Osteocyte (in vitro differentiated cells): ENCODE measurements at regions not wholly inside any gene's neighbourhood (a gene's known extent, or its start where the extent isn't known, plus 50 kb on each side); places are given as distances from the start of the nearest gene placed in this dataset.

Experiments
- DNase-seq: peaks from one replicate; pipeline ENCODE4 v3.0.0; 2021; ENCODE audit warnings: mixed read lengths; ENCODE audit not compliant: unreplicated experiment; ENCODE audit errors: extremely low spot score
- H3K27ac Mint-ChIP-seq: one replicate; pipeline ENCODE4 v1.8.0; 2021; ENCODE audit warnings: mild to moderate bottlenecking, mixed read lengths; ENCODE audit not compliant: unreplicated experiment
- H3K27me3 Mint-ChIP-seq: one replicate; pipeline ENCODE4 v1.8.0; 2021; ENCODE audit warnings: mixed read lengths; ENCODE audit not compliant: unreplicated experiment
- H3K36me3 Mint-ChIP-seq: one replicate; pipeline ENCODE4 v1.8.0; 2021; ENCODE audit warnings: mixed read lengths; ENCODE audit not compliant: unreplicated experiment
- H3K4me1 Mint-ChIP-seq: one replicate; pipeline ENCODE4 v1.8.0; 2021; ENCODE audit warnings: mixed read lengths; ENCODE audit not compliant: unreplicated experiment
- H3K4me3 Mint-ChIP-seq: one replicate; pipeline ENCODE4 v1.8.0; 2021; ENCODE audit warnings: mild to moderate bottlenecking, moderate library complexity, mixed read lengths; ENCODE audit not compliant: unreplicated experiment
- H3K9me3 Mint-ChIP-seq: one replicate; pipeline ENCODE4 v1.8.0; 2021; ENCODE audit warnings: mixed read lengths; ENCODE audit not compliant: unreplicated experiment
- TF ChIP-seq, protein P1 (sequence below): fragments of 200-600 bp; sonication (generic); IDR thresholded peaks from 2 replicates; pipeline ENCODE4 v1.5.0; 2021; ENCODE audit warnings: antibody characterized with exemption, mild to moderate bottlenecking, moderate library complexity

DNA sequence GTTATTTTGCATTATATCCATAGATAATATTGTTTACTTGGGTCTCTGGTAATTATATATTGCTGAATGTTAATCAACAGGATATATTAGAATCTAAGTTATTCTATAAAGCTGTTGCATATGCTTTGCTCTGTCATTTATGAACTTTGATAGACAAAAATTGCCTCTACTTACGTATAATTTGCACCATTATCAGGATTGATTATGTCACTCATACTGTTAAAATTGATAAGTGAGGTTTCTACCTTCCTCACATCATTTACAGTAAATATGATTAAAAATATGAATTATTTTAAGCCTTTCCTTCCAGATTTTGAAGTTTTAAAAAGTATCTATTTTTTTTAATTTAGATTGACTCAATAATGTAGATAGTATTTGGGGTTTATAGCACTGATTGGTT is 1540.4 kb upstream of the PRMT6 start:
- H3K4me1 Mint-ChIP-seq: no peaks in the 10 kb centered on the region
- H3K27ac Mint-ChIP-seq: no peak overlapping the region
- DNase-seq: no peak
- no peaks in the 10 kb centered on the region for H3K9me3 Mint-ChIP-seq
- TF ChIP-seq, protein P1, sequence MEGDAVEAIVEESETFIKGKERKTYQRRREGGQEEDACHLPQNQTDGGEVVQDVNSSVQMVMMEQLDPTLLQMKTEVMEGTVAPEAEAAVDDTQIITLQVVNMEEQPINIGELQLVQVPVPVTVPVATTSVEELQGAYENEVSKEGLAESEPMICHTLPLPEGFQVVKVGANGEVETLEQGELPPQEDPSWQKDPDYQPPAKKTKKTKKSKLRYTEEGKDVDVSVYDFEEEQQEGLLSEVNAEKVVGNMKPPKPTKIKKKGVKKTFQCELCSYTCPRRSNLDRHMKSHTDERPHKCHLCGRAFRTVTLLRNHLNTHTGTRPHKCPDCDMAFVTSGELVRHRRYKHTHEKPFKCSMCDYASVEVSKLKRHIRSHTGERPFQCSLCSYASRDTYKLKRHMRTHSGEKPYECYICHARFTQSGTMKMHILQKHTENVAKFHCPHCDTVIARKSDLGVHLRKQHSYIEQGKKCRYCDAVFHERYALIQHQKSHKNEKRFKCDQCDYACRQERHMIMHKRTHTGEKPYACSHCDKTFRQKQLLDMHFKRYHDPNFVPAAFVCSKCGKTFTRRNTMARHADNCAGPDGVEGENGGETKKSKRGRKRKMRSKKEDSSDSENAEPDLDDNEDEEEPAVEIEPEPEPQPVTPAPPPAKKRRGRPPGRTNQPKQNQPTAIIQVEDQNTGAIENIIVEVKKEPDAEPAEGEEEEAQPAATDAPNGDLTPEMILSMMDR: no peak
- H3K36me3 Mint-ChIP-seq: no peaks in the 10 kb centered on the region
- H3K27me3 Mint-ChIP-seq: peaks cover 7% of the 10 kb centered on the region
- H3K4me3 Mint-ChIP-seq: no peak overlapping the region

DNA sequence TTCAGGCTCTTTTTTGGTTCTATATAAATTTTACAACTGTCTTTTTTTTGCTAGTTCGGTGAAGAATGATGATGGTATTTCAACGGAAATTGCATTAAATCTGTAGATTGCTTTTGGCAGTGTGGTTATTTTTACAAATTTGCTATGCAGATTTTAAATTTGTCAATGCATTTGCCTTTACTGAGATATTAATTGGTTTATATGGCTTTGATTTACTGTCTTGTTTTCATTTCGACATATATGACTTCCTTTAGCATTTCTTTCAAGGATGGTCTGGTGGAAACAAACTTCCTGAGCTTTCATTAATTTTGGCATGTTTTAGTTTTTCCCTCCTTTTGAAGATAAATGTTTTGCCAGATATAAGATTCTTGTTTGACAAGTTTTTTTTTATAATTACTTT is 1522.5 kb upstream of the PRMT6 start:
- Mint-ChIP-seq H3K4me3 (no peak overlapping the region), H3K36me3 (no peaks in the 10 kb centered on the region), H3K27ac (no peak overlapping the region), H3K27me3 (no peaks in the 10 kb centered on the region), H3K4me1 (no peaks in the 10 kb centered on the region), H3K9me3 (peaks cover 10% of the 10 kb centered on the region)
- DNase-seq: no peak
- TF ChIP-seq, protein P1: no peak

DNA sequence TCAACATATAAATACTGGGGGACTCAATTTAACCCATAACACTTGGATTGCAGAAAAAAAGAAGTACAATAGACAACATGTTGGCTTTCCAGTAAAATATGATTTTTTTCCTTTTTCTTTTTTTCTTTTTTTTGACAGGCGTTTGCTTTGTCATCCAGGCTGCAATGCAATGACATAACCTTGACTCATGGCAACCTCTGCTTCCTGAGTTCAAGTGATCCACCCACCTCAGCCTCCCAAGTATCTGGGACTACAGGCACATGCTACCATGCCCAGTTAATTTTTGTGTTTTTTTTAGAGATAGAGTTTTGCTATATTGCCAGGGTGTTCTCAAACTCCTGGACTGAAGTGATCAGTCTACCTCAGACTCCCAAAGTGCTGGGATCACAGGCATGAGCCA is 1512.0 kb upstream of the PRMT6 start:
- H3K4me1 Mint-ChIP-seq: peaks cover 5% of the 10 kb centered on the region
- TF ChIP-seq, protein P1: no peak
- no peaks in the 10 kb centered on the region for H3K27me3 Mint-ChIP-seq
- no peaks in the 10 kb centered on the region for H3K9me3 Mint-ChIP-seq
- no peaks in the 10 kb centered on the region for H3K36me3 Mint-ChIP-seq
- H3K4me3 Mint-ChIP-seq: no peak overlapping the region
- no peak for DNase-seq
- no peak overlapping the region for H3K27ac Mint-ChIP-seq

DNA sequence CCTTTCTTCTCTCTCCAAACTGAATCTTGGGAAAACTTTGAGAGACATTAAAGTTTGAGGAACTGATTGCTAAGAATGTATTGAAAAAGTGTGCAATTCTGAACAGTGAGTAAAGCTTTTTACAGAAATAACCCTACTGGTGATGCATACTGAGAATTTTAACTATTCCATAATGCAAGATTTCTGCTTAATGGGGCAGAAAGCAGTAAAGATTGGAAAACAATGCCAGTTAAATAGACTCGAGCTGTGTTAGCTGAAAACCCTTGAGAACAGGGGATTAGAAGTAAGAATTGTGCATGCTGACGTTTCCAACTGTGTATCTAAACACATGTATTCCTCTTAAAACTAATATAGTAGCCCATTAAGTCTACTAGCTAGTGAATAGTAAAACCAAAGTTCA is 1500.2 kb upstream of the PRMT6 start:
- TF ChIP-seq, protein P1: no peak
- Mint-ChIP-seq H3K9me3 (no peaks in the 10 kb centered on the region), H3K27me3 (no peaks in the 10 kb centered on the region), H3K36me3 (no peaks in the 10 kb centered on the region), H3K4me1 (peaks cover 2% of the 10 kb centered on the region), H3K4me3 (no peak overlapping the region), H3K27ac (no peak overlapping the region)
- no peak for DNase-seq

DNA sequence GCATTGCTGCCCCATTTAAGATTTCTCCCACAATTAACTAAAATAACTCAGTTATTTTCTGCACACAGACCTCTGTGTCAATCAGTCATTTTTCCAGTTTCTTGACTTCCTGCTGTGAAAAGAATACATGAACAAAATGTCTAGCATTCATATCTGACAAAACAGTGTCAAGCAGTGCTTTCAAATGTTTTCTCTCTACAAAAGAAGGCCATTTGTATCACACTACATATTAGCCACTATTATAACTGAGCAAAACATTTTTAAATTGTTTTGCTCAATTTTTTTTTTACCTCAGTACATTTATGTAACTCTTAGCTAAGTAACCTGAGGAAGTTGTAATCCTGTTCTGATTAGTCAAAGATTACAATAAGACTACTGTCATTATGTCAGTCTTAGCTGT is 1498.5 kb upstream of the PRMT6 start:
- no peak overlapping the region for H3K27ac Mint-ChIP-seq
- DNase-seq: no peak
- no peaks in the 10 kb centered on the region for H3K36me3 Mint-ChIP-seq
- TF ChIP-seq, protein P1: no peak
- peaks cover 4% of the 10 kb centered on the region for H3K9me3 Mint-ChIP-seq
- no peaks in the 10 kb centered on the region for H3K27me3 Mint-ChIP-seq
- no peak overlapping the region for H3K4me3 Mint-ChIP-seq
- H3K4me1 Mint-ChIP-seq: peaks cover 2% of the 10 kb centered on the region
